PC-3 (cell line): ENCODE measurements at regions not wholly inside any gene's neighbourhood (a gene's known extent, or its start where the extent isn't known, plus 50 kb on each side); places are given as distances from the start of the nearest gene placed in this dataset.

Experiments
- ATAC-seq: fragments of 200-7000 bp; cut with Tn5 transposase; 2 replicates; pipeline ENCODE4 v1.9.1; 2020; ENCODE audit warnings: mild to moderate bottlenecking, moderate library complexity
- BruUV-seq: library from RNA; stranded (reverse); fragments of 400-500 nt; replicated peaks from 2 replicates; lab custom pipeline; 2021; lab: Mats Ljungman, UMichigan
- CTCF ChIA-PET: fragments of 300-600 bp; sonication (Branson Sonifier 250); formaldehyde crosslinking; loops from one replicate; lab custom pipeline; 2022; ENCODE audit warnings: antibody characterized with exemption; lab: Charles Lee
- POLR2A ChIA-PET: fragments of 300-600 bp; sonication (Branson Sonifier 250); formaldehyde crosslinking; loops from one replicate; lab custom pipeline; 2022; ENCODE audit warnings: antibody characterized with exemption; ENCODE audit not compliant: unreplicated experiment; lab: Charles Lee
- DNase-seq: peaks from one replicate; pipeline ENCODE4 v3.0.0-alpha.2; 2015
- H2AFZ ChIP-seq: fragments of 300-600 bp; sonication (generic); 2 replicates; pipeline ENCODE4 v1.6.0; 2016; ENCODE audit warnings: antibody characterized with exemption, low read length
- H3F3A ChIP-seq: fragments of 300-600 bp; sonication (generic); one replicate; pipeline ENCODE4 v1.6.0; 2017; ENCODE audit warnings: antibody characterized with exemption, low read length, control low read depth, mild to moderate bottlenecking; ENCODE audit not compliant: unreplicated experiment
- H3K27ac ChIP-seq: fragments of 300-600 bp; sonication (generic); 2 replicates; pipeline ENCODE4 v1.5.1; 2016; ENCODE audit warnings: mild to moderate bottlenecking, low read length
- H3K27me3 ChIP-seq: fragments of 300-600 bp; sonication (generic); 2 replicates; pipeline ENCODE4 v1.6.1; 2016; ENCODE audit warnings: low read length, mixed read lengths
- H3K36me3 ChIP-seq: fragments of 300-600 bp; sonication (generic); 2 replicates; pipeline ENCODE4 v1.6.1; 2016; ENCODE audit warnings: low read depth, mixed run types, low read length, mixed read lengths
- H3K4me1 ChIP-seq: fragments of 300-600 bp; sonication (generic); 2 replicates; pipeline ENCODE4 v1.5.1; 2016; ENCODE audit warnings: low read length; ENCODE audit not compliant: insufficient read depth
- H3K4me2 ChIP-seq: fragments of 300-600 bp; sonication (generic); 2 replicates; pipeline ENCODE4 v1.6.0; 2016; ENCODE audit warnings: low read length
- H3K4me3 ChIP-seq: fragments of 300-600 bp; sonication (generic); 2 replicates; pipeline ENCODE4 v1.5.1; 2016; ENCODE audit warnings: mild to moderate bottlenecking, low read length, mixed read lengths
- H3K79me2 ChIP-seq: fragments of 300-600 bp; sonication (generic); 2 replicates; pipeline ENCODE4 v1.6.1; 2017; ENCODE audit warnings: low read length, mixed read lengths
- H3K9ac ChIP-seq: fragments of 300-600 bp; sonication (generic); 2 replicates; pipeline ENCODE4 v1.6.0; 2016; ENCODE audit warnings: mild to moderate bottlenecking, low read length
- H3K9me2 ChIP-seq: fragments of 300-600 bp; sonication (generic); replicated peaks from 2 replicates; pipeline ENCODE4 v1.6.1; 2016; ENCODE audit warnings: mixed run types, low read length, mixed read lengths
- H3K9me3 ChIP-seq: fragments of 300-600 bp; sonication (generic); 2 replicates; pipeline ENCODE4 v1.6.1; 2016; ENCODE audit warnings: low read length, mixed read lengths
- H4K20me1 ChIP-seq: fragments of 300-600 bp; sonication (generic); 2 replicates; pipeline ENCODE4 v1.6.1; 2016; ENCODE audit warnings: low read length, mixed read lengths
- EZH2 ChIP-seq: fragments of 300-600 bp; sonication (generic); IDR thresholded peaks from one replicate; pipeline ENCODE4 v1.6.1; 2017; ENCODE audit warnings: antibody characterized with exemption, mild to moderate bottlenecking, low read length; ENCODE audit not compliant: unreplicated experiment
- EZH2phosphoT487 ChIP-seq: fragments of 300-600 bp; sonication (generic); IDR thresholded peaks from 2 replicates; pipeline ENCODE4 v1.6.1; 2018; ENCODE audit warnings: mild to moderate bottlenecking, antibody characterized with exemption, low read length, borderline replicate concordance
- intact Hi-C: fragments of 100-400 bp; cut with micrococcal nuclease; formaldehyde crosslinking; loops from 2 replicates; pipeline ENCODE4 v1.9.0; 2023
- TF ChIP-seq, protein P1 (sequence below): fragments of 300-600 bp; sonication (generic); conservative IDR thresholded peaks from 2 replicates; pipeline ENCODE4 v1.5.1; 2017; ENCODE audit warnings: antibody characterized with exemption, low read depth, mild to moderate bottlenecking, low read length

DNA sequence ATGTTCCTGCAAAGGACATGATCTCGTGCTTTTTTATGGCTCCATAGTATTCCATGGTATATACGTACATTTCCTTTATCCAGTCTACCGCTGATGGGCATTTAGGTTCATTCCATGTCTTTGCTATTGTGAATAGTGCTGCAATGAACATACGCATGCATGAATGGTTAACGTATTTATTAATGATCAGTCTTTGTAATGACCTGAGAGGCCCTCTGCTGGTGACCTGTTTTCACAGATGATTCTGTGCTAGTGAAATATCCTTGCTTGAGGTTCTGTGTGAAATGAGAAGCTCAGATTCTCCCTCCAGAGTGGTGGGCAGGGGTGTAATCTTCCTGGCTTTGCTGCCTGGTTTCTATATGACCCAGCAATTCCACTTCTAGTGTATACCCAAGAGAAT is 160.2 kb upstream of the RASGRP1 start:
- Histone ChIP-seq H3K27me3 (no peaks in the 10 kb centered on the region), H3K27ac (no peak overlapping the region), H3K4me2 (no peak overlapping the region), H3K79me2 (no peaks in the 10 kb centered on the region), H3K4me3 (no peak overlapping the region), H3F3A (no peaks in the 10 kb centered on the region), H3K9me2 (no peaks in the 10 kb centered on the region), H3K4me1 (peaks cover 7% of the 10 kb centered on the region; the same call in 1 of the 2 replicates), H3K9ac (no peak overlapping the region), H3K36me3 (no peaks in the 10 kb centered on the region), H4K20me1 (no peaks in the 10 kb centered on the region), H3K9me3 (no peaks in the 10 kb centered on the region), H2AFZ (no peak overlapping the region)
- POLR2A ChIA-PET: no interaction called here
- ATAC-seq (no peak), DNase-seq (no peak)
- intact Hi-C loops: no loop called here
- TF ChIP-seq, protein P1, sequence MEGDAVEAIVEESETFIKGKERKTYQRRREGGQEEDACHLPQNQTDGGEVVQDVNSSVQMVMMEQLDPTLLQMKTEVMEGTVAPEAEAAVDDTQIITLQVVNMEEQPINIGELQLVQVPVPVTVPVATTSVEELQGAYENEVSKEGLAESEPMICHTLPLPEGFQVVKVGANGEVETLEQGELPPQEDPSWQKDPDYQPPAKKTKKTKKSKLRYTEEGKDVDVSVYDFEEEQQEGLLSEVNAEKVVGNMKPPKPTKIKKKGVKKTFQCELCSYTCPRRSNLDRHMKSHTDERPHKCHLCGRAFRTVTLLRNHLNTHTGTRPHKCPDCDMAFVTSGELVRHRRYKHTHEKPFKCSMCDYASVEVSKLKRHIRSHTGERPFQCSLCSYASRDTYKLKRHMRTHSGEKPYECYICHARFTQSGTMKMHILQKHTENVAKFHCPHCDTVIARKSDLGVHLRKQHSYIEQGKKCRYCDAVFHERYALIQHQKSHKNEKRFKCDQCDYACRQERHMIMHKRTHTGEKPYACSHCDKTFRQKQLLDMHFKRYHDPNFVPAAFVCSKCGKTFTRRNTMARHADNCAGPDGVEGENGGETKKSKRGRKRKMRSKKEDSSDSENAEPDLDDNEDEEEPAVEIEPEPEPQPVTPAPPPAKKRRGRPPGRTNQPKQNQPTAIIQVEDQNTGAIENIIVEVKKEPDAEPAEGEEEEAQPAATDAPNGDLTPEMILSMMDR: peak; percentile 52; the same call in 1 of the 2 replicates
- TF ChIP-seq EZH2: no peak
- no peak for TF ChIP-seq EZH2phosphoT487
- CTCF ChIA-PET: no interaction called here
- BruUV-seq: no TSS peak

DNA sequence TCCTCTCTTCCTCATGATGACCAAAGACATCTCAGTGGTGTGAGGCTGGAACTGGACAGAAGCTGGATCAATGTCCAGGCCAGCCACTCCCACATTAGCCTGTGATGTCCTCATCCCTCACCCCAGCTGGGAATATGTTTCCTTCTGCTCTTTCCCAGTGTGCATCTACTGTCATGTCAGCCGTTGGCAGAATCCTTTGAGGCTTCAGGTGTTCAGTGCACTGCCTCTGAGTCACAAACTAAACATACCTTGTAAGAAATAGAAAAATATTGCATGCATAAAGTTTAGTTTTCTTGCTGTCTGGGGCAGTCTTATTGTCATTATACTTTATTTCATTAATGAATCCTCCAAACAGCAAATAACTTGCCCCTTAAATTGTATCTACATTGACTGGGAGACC is 161.6 kb upstream of the RASGRP1 start:
- no peak overlapping the region for H3K4me2 ChIP-seq
- H2AFZ ChIP-seq: no peak overlapping the region
- H3K9me3 ChIP-seq: no peaks in the 10 kb centered on the region
- ChIA-PET POLR2A (no interaction called here), CTCF (no interaction called here)
- TF ChIP-seq EZH2 (no peak), EZH2phosphoT487 (no peak)
- TF ChIP-seq, protein P1: no peak
- H3K79me2 ChIP-seq: no peaks in the 10 kb centered on the region
- peak; percentile 60 for DNase-seq
- no peak overlapping the region for H3K27ac ChIP-seq
- no peak overlapping the region for H3K9ac ChIP-seq
- ATAC-seq: peak; percentile 66
- H3K27me3 ChIP-seq: no peaks in the 10 kb centered on the region
- intact Hi-C loops: no loop called here
- no TSS peak for BruUV-seq
- H3K9me2 ChIP-seq: no peaks in the 10 kb centered on the region
- H3K36me3 ChIP-seq: no peaks in the 10 kb centered on the region
- peaks cover 7% of the 10 kb centered on the region; the same call in 1 of the 2 replicates for H3K4me1 ChIP-seq
- H3K4me3 ChIP-seq: no peak overlapping the region
- H4K20me1 ChIP-seq: no peaks in the 10 kb centered on the region
- no peaks in the 10 kb centered on the region for H3F3A ChIP-seq

DNA sequence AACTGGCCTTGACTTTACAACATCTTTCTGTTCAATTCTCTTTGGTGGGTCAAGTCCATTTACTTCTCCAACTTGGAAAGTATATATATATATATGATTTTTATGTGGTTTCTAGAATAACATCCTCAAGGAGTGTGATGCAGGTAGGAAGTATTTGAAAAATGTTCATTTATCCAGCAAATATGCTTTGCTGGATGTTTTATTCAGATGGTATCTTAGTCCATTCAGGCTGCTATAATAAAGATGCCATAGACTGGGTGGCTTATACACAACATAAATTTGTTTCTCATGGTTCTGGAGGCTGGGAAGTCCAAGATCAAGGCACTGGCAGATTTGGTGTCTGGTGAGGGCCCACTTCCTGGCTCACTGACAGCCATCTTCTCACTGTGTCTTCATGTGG is 168.7 kb upstream of the RASGRP1 start:
- no peaks in the 10 kb centered on the region for H3K79me2 ChIP-seq
- H3K4me2 ChIP-seq: no peak overlapping the region
- no peaks in the 10 kb centered on the region for H3K9me3 ChIP-seq
- TF ChIP-seq, protein P1: no peak
- no peak for TF ChIP-seq EZH2phosphoT487
- ATAC-seq (no peak), DNase-seq (no peak)
- H2AFZ ChIP-seq: no peak overlapping the region
- H3K4me3 ChIP-seq: no peak overlapping the region
- ChIA-PET POLR2A (no interaction called here), CTCF (no interaction called here)
- H3K27me3 ChIP-seq: no peaks in the 10 kb centered on the region
- no peaks in the 10 kb centered on the region for H3K36me3 ChIP-seq
- H3K9ac ChIP-seq: no peak overlapping the region
- no peaks in the 10 kb centered on the region for H4K20me1 ChIP-seq
- BruUV-seq: no TSS peak
- H3K4me1 ChIP-seq: no peaks in the 10 kb centered on the region
- no peaks in the 10 kb centered on the region for H3F3A ChIP-seq
- intact Hi-C loops: no loop called here
- H3K9me2 ChIP-seq: no peaks in the 10 kb centered on the region
- no peak overlapping the region for H3K27ac ChIP-seq
